Skeletal muscle tissue (tissue), 3 donors: ENCODE measurements at regions not wholly inside any gene's neighbourhood (a gene's known extent, or its start where the extent isn't known, plus 50 kb on each side); places are given as distances from the start of the nearest gene placed in this dataset.

Experiments
- H3K27ac ChIP-seq: one replicate; pipeline ENCODE4 v1.7.0; 2013; ENCODE audit warnings: mild to moderate bottlenecking, low read depth, low read length, inconsistent platforms
- H3K27me3 ChIP-seq, 3 donors: one replicate each; pipeline ENCODE4 v1.7.0; 2013; ENCODE audit warnings: low read length in 3 of 3; ENCODE audit not compliant: control insufficient read depth in 3 of 3, insufficient read depth in 3 of 3
- H3K36me3 ChIP-seq, 3 donors: one replicate each; pipeline ENCODE4 v1.7.0; 2013; ENCODE audit warnings: low read length in 3 of 3; ENCODE audit not compliant: control insufficient read depth in 3 of 3, insufficient read depth in 3 of 3
- H3K4me1 ChIP-seq, 3 donors: one replicate each; pipeline ENCODE4 v1.7.0; 2013; ENCODE audit warnings: low read length in 3 of 3, mild to moderate bottlenecking in 3 of 3; ENCODE audit not compliant: control insufficient read depth in 3 of 3, insufficient read depth in 3 of 3
- H3K4me3 ChIP-seq, 3 donors: one replicate each; pipeline ENCODE4 v1.7.0; 2013; ENCODE audit warnings: low read length in 3 of 3
- H3K9ac ChIP-seq, 3 donors: one replicate each; pipeline ENCODE4 v1.7.0; 2013; ENCODE audit warnings: low read length in 3 of 3, mild to moderate bottlenecking in 3 of 3, moderate library complexity in 2 of 3, low read depth in 1 of 3
- H3K9me3 ChIP-seq, 3 donors: one replicate each; pipeline ENCODE4 v1.7.0; 2013; ENCODE audit warnings: low read length in 3 of 3; ENCODE audit not compliant: control insufficient read depth in 3 of 3
- donor health status: Osteomylitis.

- H3K4me3 ChIP-seq: no peak overlapping the region
- H3K36me3 ChIP-seq: no peaks in the 10 kb centered on the region
- H3K27me3 ChIP-seq: no peaks in the 10 kb centered on the region
- H3K9me3 ChIP-seq: no peaks in the 10 kb centered on the region
- no peak overlapping the region for H3K27ac ChIP-seq
- peaks cover 11 to 22% (median 21%) of the 10 kb centered on the region in 3 donors for H3K4me1 ChIP-seq
- no peak overlapping the region for H3K9ac ChIP-seq
Measured at GRCh38 chr6:54008589-54008988, 102.7 kb upstream of the MLIP start.

- Histone ChIP-seq H3K4me3 (no peak overlapping the region), H3K9me3 (no peaks in the 10 kb centered on the region), H3K27me3 (no peaks in the 10 kb centered on the region), H3K4me1 (peaks cover 11 to 25% (median 22%) of the 10 kb centered on the region in 3 donors), H3K27ac (peak overlapping the region; percentile 81), H3K9ac (no peak overlapping the region), H3K36me3 (no peaks in the 10 kb centered on the region)
Measured at GRCh38 chr6:54009052-54009654, 102.1 kb upstream of the MLIP start.

- Histone ChIP-seq H3K27me3 (no peaks in the 10 kb centered on the region), H3K4me1 (peaks cover 15 to 35% (median 22%) of the 10 kb centered on the region in 3 donors), H3K27ac (peak overlapping the region; percentile 81), H3K9me3 (no peaks in the 10 kb centered on the region), H3K4me3 (peak overlapping the region; percentile 42 to 62 (median 61)), H3K9ac (peak overlapping the region; percentile 61 to 65 (median 65)), H3K36me3 (no peaks in the 10 kb centered on the region)
Measured at GRCh38 chr6:54010340-54011276, 100.6 kb upstream of the MLIP start.

GRCh38 chr6:54011277-54011648, 100.0 kb upstream of the MLIP start:
- Histone ChIP-seq H3K4me3 (peak overlapping the region; percentile 42 to 62 (median 61)), H3K4me1 (peaks cover 15 to 36% (median 22%) of the 10 kb centered on the region in 3 donors), H3K9ac (peak overlapping the region; percentile 61 to 65 (median 65)), H3K27ac (peak overlapping the region; percentile 81), H3K9me3 (no peaks in the 10 kb centered on the region), H3K27me3 (no peaks in the 10 kb centered on the region), H3K36me3 (no peaks in the 10 kb centered on the region)

GRCh38 chr6:54013966-54014365, 97.3 kb upstream of the MLIP start:
- Histone ChIP-seq H3K27me3 (no peaks in the 10 kb centered on the region), H3K4me3 (no peak overlapping the region), H3K27ac (peak overlapping the region; percentile 45), H3K36me3 (no peaks in the 10 kb centered on the region), H3K9ac (no peak overlapping the region), H3K4me1 (peaks cover 15 to 36% (median 22%) of the 10 kb centered on the region in 3 donors), H3K9me3 (no peaks in the 10 kb centered on the region)

GRCh38 chr6:54014440-54014839, 96.8 kb upstream of the MLIP start:
- Histone ChIP-seq H3K27me3 (no peaks in the 10 kb centered on the region), H3K4me1 (peaks cover 14 to 35% (median 21%) of the 10 kb centered on the region in 3 donors), H3K4me3 (peak overlapping the region in 1 of 3 donors; percentile 15), H3K9me3 (no peaks in the 10 kb centered on the region), H3K9ac (peak overlapping the region in 1 of 3 donors; percentile 14), H3K36me3 (no peaks in the 10 kb centered on the region), H3K27ac (peak overlapping the region; percentile 45)

GRCh38 chr6:54017877-54018276, 93.4 kb upstream of the MLIP start:
- Histone ChIP-seq H3K9me3 (no peaks in the 10 kb centered on the region), H3K27me3 (no peaks in the 10 kb centered on the region), H3K4me1 (peaks cover 0 to 18% (median 4%) of the 10 kb centered on the region in 3 donors), H3K36me3 (no peaks in the 10 kb centered on the region), H3K27ac (peak overlapping the region; percentile 91), H3K4me3 (no peak overlapping the region), H3K9ac (peak overlapping the region; percentile 63 to 83 (median 77))

- H3K4me3 ChIP-seq: peak overlapping the region; percentile 61 to 71 (median 67)
- H3K27ac ChIP-seq: peak overlapping the region; percentile 91
Measured at GRCh38 chr6:54018722-54019121, 92.5 kb upstream of the MLIP start.

GRCh38 chr6:54019860-54020259, 91.4 kb upstream of the MLIP start:
- Histone ChIP-seq H3K27me3 (no peaks in the 10 kb centered on the region), H3K36me3 (no peaks in the 10 kb centered on the region), H3K9ac (peak overlapping the region; percentile 77 to 91 (median 83)), H3K4me3 (peak overlapping the region; percentile 61 to 71 (median 67)), H3K4me1 (peaks cover 0 to 6% (median 0%) of the 10 kb centered on the region in 3 donors), H3K9me3 (no peaks in the 10 kb centered on the region), H3K27ac (peak overlapping the region; percentile 91)

More at GRCh38 chr6:54018722-54019121, 92.5 kb upstream of the MLIP start:
- no peaks in the 10 kb centered on the region for H3K9me3 ChIP-seq
- no peaks in the 10 kb centered on the region for H3K36me3 ChIP-seq
- peaks cover 0 to 14% (median 4%) of the 10 kb centered on the region in 3 donors for H3K4me1 ChIP-seq
- H3K27me3 ChIP-seq: no peaks in the 10 kb centered on the region
- peak overlapping the region; percentile 77 to 91 (median 83) for H3K9ac ChIP-seq

GRCh38 chr6:54020334-54020733, 90.9 kb upstream of the MLIP start:
- Histone ChIP-seq H3K9me3 (no peaks in the 10 kb centered on the region), H3K4me1 (peaks cover 0 to 5% (median 0%) of the 10 kb centered on the region in 3 donors), H3K4me3 (peak overlapping the region; percentile 61 to 71 (median 67)), H3K27me3 (no peaks in the 10 kb centered on the region), H3K36me3 (no peaks in the 10 kb centered on the region), H3K9ac (peak overlapping the region; percentile 77 to 91 (median 83)), H3K27ac (peak overlapping the region; percentile 91)
